ENCODE measurements at regions not wholly inside any gene's neighbourhood (a gene's known extent, or its start where the extent isn't known, plus 50 kb on each side); places are given as distances from the start of the nearest gene placed in this dataset.

DNA sequence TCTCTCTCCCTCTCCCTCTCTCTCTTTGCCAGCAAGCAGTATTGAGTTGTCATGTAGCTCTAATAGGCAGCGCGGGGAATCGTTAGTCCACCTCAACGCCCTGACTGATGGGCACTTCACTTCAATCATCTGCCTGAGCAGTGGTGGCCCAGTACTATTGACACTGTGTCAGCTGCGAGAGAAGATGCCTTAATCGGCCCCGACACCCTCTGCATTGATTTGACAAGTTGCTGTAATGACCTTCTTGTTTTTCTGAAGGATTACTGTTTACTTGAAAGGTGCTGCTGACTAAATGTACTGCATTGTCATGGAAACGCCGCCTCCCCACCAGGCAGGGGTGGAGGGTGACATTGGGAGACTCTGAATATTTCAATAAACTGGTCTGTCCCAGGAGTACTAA, 913.8 kb downstream of the KCNMA1 start (continued):
- TF ChIP-seq, protein P1, sequence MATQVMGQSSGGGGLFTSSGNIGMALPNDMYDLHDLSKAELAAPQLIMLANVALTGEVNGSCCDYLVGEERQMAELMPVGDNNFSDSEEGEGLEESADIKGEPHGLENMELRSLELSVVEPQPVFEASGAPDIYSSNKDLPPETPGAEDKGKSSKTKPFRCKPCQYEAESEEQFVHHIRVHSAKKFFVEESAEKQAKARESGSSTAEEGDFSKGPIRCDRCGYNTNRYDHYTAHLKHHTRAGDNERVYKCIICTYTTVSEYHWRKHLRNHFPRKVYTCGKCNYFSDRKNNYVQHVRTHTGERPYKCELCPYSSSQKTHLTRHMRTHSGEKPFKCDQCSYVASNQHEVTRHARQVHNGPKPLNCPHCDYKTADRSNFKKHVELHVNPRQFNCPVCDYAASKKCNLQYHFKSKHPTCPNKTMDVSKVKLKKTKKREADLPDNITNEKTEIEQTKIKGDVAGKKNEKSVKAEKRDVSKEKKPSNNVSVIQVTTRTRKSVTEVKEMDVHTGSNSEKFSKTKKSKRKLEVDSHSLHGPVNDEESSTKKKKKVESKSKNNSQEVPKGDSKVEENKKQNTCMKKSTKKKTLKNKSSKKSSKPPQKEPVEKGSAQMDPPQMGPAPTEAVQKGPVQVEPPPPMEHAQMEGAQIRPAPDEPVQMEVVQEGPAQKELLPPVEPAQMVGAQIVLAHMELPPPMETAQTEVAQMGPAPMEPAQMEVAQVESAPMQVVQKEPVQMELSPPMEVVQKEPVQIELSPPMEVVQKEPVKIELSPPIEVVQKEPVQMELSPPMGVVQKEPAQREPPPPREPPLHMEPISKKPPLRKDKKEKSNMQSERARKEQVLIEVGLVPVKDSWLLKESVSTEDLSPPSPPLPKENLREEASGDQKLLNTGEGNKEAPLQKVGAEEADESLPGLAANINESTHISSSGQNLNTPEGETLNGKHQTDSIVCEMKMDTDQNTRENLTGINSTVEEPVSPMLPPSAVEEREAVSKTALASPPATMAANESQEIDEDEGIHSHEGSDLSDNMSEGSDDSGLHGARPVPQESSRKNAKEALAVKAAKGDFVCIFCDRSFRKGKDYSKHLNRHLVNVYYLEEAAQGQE (IDR thresholded peaks at IDR 0.05; ENCODE audit: low read depth) = no peak
- TF ChIP-seq, protein P2, sequence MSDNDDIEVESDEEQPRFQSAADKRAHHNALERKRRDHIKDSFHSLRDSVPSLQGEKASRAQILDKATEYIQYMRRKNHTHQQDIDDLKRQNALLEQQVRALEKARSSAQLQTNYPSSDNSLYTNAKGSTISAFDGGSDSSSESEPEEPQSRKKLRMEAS (IDR thresholded peaks at IDR 0.05) = no peak
- TF ChIP-seq POLR2A (IDR thresholded peaks at IDR 0.05; ENCODE audit: borderline replicate concordance, extremely low read depth, insufficient read depth, insufficient read length) (no peak), YY1 (IDR thresholded peaks at IDR 0.05; ENCODE audit: extremely low read depth, insufficient replicate concordance, low read depth, low read length) (no peak)

DNA sequence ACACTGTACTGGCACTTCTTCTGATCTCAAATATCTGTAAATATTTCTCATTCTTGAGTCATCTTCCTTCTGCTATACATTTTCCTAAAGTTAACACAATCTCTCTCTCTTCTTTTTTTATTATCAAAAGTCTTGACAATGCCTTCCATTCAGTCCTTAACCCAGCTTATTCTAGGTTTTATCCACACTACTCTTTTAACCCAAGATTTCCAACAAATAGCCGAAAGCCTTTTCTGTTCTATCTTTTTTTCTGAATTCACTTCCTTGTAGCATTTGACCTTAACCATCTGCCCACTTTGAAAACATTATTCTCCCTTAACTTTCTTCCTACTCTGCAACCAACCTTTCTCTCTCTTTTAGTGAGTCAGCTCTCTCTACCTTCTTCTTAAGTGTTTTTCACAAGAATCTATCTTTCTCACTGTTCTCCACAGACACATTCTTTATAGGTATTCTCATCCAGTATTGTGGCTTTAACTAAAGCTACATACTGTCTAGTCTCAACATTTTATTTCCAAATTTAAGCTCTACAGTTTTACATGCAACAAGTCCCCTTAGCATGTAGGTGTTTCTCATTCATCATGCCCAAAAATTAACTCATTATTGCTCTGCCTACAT, 915.6 kb downstream of the KCNMA1 start:
- ATAC-seq (no peak), DNase-seq (ENCODE audit: low read depth, low spot score) (no peak)
- CTCF ChIA-PET = no interaction called here

More for the DNA sequence above, 915.6 kb downstream of the KCNMA1 start:
- Histone ChIP-seq H3K9me2 (ENCODE audit: insufficient read depth) (no peaks in the 10 kb centered on the region), H3K4me2 (ENCODE audit: low read length) (no peak overlapping the region), H3K4me3 (replicated peaks in 1 of 2; ENCODE audit: low read depth in 1 of 2, low read length in 2 of 2) (no peak overlapping the region), H4K20me1 (ENCODE audit: insufficient read depth) (no peaks in the 10 kb centered on the region), H3K27me3 (ENCODE audit: insufficient read depth, low read length) (no peaks in the 10 kb centered on the region), H3K4me1 (ENCODE audit: control insufficient read depth in 1 of 2, insufficient read depth in 2 of 2, low read length in 2 of 2) (no peaks in the 10 kb centered on the region), H3K79me2 (ENCODE audit: insufficient read depth, low read length) (no peaks in the 10 kb centered on the region), H3K9ac (ENCODE audit: low read length) (no peak overlapping the region), H2AFZ (ENCODE audit: low read depth, low read length, poor library complexity, severe bottlenecking) (no peak overlapping the region), H3K27ac (ENCODE audit: low read depth, low read length) (no peak overlapping the region), H3K36me3 (ENCODE audit: control insufficient read depth in 1 of 2, insufficient read depth in 2 of 2, low read length in 2 of 2) (no peaks in the 10 kb centered on the region), H3K9me3 (ENCODE audit: control insufficient read depth in 1 of 2, insufficient read depth in 1 of 2, low read depth in 1 of 2, low read length in 2 of 2) (no peaks in the 10 kb centered on the region)
- ChIA-PET RAD21 (ENCODE audit: low non-redundant PET in 1 of 2, low total read pairs in 2 of 2, uncharacterized antibody in 2 of 2, unreplicated experiment in 2 of 2) (no interaction called here), POLR2A (no interaction called here)
- intact Hi-C loops (cut with micrococcal nuclease) = no loop called here
- TF ChIP-seq, protein P2 (IDR thresholded peaks at IDR 0.05) = no peak
- no TSS peak for BruUV-seq (replicated peaks)
